Liver (tissue), 8 donors: ENCODE measurements at regions not wholly inside any gene's neighbourhood (a gene's known extent, or its start where the extent isn't known, plus 50 kb on each side); places are given as distances from the start of the nearest gene placed in this dataset.
A peak's percentile ranks its signal among the peaks of the same experiment; 100 is the strongest.

Experiments
- DNase-seq: peaks from one replicate; pipeline ENCODE4 v3.0.0-alpha.2; 2017; ENCODE audit warnings: low spot score
- H3K27ac ChIP-seq, 2 donors: one replicate each; pipeline ENCODE4 v1.7.0; 2013; ENCODE audit warnings: inconsistent platforms in 2 of 2, low read length in 2 of 2, control low read depth in 1 of 2, low read depth in 1 of 2, mild to moderate bottlenecking in 1 of 2
- H3K27me3 ChIP-seq, 4 donors: one replicate each; pipeline versions ENCODE4 v1.6.1 to v1.7.0; 2013; ENCODE audit warnings: low read length in 3 of 4, inconsistent platforms in 1 of 4, mild to moderate bottlenecking in 1 of 4, moderate library complexity in 1 of 4; ENCODE audit not compliant: control insufficient read depth in 4 of 4, insufficient read depth in 4 of 4
- H3K36me3 ChIP-seq, 4 donors: one replicate each; pipeline versions ENCODE4 v1.6.1 to v1.7.0; 2013; ENCODE audit warnings: low read length in 3 of 4, mild to moderate bottlenecking in 3 of 4, low read depth in 1 of 4, moderate library complexity in 1 of 4; ENCODE audit not compliant: control insufficient read depth in 4 of 4, insufficient read depth in 3 of 4
- H3K4me1 ChIP-seq, 4 donors: one replicate each; pipeline versions ENCODE4 v1.6.1 to v1.7.0; 2013; ENCODE audit warnings: low read length in 3 of 4, mild to moderate bottlenecking in 3 of 4, moderate library complexity in 1 of 4; ENCODE audit not compliant: control insufficient read depth in 4 of 4, insufficient read depth in 4 of 4
- H3K4me3 ChIP-seq, 3 donors: one replicate each; pipeline versions ENCODE4 v1.6.1 to v1.7.0; 2013; ENCODE audit warnings: low read length in 3 of 3, control low read depth in 1 of 3, low read depth in 1 of 3, mild to moderate bottlenecking in 1 of 3
- H3K9ac ChIP-seq, 2 donors: one replicate each; pipeline ENCODE4 v1.7.0; 2013; ENCODE audit warnings: low read length in 2 of 2, mild to moderate bottlenecking in 2 of 2, moderate library complexity in 2 of 2, control low read depth in 1 of 2, low read depth in 1 of 2
- H3K9me3 ChIP-seq, 4 donors: one replicate each; pipeline versions ENCODE4 v1.6.1 to v1.7.0; 2013; ENCODE audit warnings: low read length in 3 of 4; ENCODE audit not compliant: control insufficient read depth in 4 of 4
- ATF3 ChIP-seq: IDR thresholded peaks from 2 replicates; pipeline ENCODE4 v1.6.1; 2016; ENCODE audit warnings: antibody characterized with exemption
- CTCF ChIP-seq: fragments of 150-350 bp; IDR thresholded peaks from 2 replicates; pipeline ENCODE4 v1.5.1; 2017; ENCODE audit warnings: improper control_type of control experiment, low read depth, low read length; ENCODE audit not compliant: missing input control
- EGR1 ChIP-seq, 2 donors: IDR thresholded peaks; 2 replicates each; pipeline ENCODE4 v1.6.1; 2016 to 2018; ENCODE audit warnings: antibody characterized with exemption in 2 of 2, low read depth in 2 of 2
- FOXA1 ChIP-seq: IDR thresholded peaks from 2 replicates; pipeline ENCODE4 v1.6.1; 2016; ENCODE audit warnings: antibody characterized with exemption
- FOXA2 ChIP-seq: IDR thresholded peaks from 2 replicates; pipeline ENCODE4 v1.6.1; 2016; ENCODE audit warnings: antibody characterized with exemption
- GABPA ChIP-seq, 2 donors: IDR thresholded peaks in 1 of 2; conservative IDR thresholded peaks in 1 of 2; 2 replicates each; pipeline ENCODE4 v1.6.1; 2016; ENCODE audit warnings: antibody characterized with exemption in 2 of 2, mild to moderate bottlenecking in 1 of 2, moderate library complexity in 1 of 2
- HNF4A ChIP-seq, 2 donors: conservative IDR thresholded peaks; 2 replicates each; pipeline ENCODE4 v1.6.1; 2016; ENCODE audit warnings: antibody characterized with exemption in 2 of 2, mild to moderate bottlenecking in 2 of 2
- HNF4G ChIP-seq: IDR thresholded peaks from 2 replicates; pipeline ENCODE4 v1.6.1; 2016; ENCODE audit warnings: antibody characterized with exemption
- JUND ChIP-seq, 2 donors: IDR thresholded peaks; 2 replicates each; pipeline ENCODE4 v1.6.1; 2016; ENCODE audit warnings: antibody characterized with exemption in 2 of 2
- NR2F2 ChIP-seq: IDR thresholded peaks from 2 replicates; pipeline ENCODE4 v1.6.1; 2016; ENCODE audit warnings: antibody characterized with exemption
- RAD21 ChIP-seq, 2 donors: IDR thresholded peaks; 2 replicates each; pipeline ENCODE4 v1.6.1; 2016; ENCODE audit warnings: antibody characterized with exemption in 2 of 2, mild to moderate bottlenecking in 2 of 2
- RXRA ChIP-seq, 2 donors: IDR thresholded peaks; 2 replicates each; pipeline ENCODE4 v1.6.1; 2017 to 2018; ENCODE audit warnings: antibody characterized with exemption in 2 of 2, mild to moderate bottlenecking in 1 of 2
- SP1 ChIP-seq: IDR thresholded peaks from 2 replicates; pipeline ENCODE4 v1.6.1; 2018; ENCODE audit warnings: antibody characterized with exemption, mild to moderate bottlenecking
- TAF1 ChIP-seq: conservative IDR thresholded peaks from 2 replicates; pipeline ENCODE4 v1.6.1; 2016; ENCODE audit warnings: antibody characterized with exemption, mild to moderate bottlenecking
- YY1 ChIP-seq: IDR thresholded peaks from 2 replicates; pipeline ENCODE4 v1.6.1; 2016; ENCODE audit warnings: antibody characterized with exemption, mild to moderate bottlenecking
- WGBS: extraction: QIAGEN DNeasy Blood & Tissue Kit; methylation state at CpG from one replicate; pipeline ENCODE4 v1.1.7; 2013; 5-methylcytosine and 5-hydroxymethylcytosine counted together
- TF ChIP-seq, protein P1 (sequence below): IDR thresholded peaks from 2 replicates; pipeline ENCODE4 v1.6.1; 2016; ENCODE audit warnings: antibody characterized with exemption, mild to moderate bottlenecking
- TF ChIP-seq, protein P2 (sequence below): IDR thresholded peaks from 2 replicates; pipeline ENCODE4 v1.6.1; 2016; ENCODE audit warnings: antibody characterized with exemption
- TF ChIP-seq, protein P3 (sequence below): IDR thresholded peaks from 2 replicates; pipeline ENCODE4 v1.6.1; 2016; ENCODE audit warnings: antibody characterized with exemption
- donor health status: healthy.
- donor health status: healthy.
- donor health status: healthy.
- donor health status: healthy.
- donor health status: healthy.

GRCh38 chr11:127330044-127330443 lies 329.5 kb upstream of the KIRREL3 start (continued):
- TF ChIP-seq, protein P1, sequence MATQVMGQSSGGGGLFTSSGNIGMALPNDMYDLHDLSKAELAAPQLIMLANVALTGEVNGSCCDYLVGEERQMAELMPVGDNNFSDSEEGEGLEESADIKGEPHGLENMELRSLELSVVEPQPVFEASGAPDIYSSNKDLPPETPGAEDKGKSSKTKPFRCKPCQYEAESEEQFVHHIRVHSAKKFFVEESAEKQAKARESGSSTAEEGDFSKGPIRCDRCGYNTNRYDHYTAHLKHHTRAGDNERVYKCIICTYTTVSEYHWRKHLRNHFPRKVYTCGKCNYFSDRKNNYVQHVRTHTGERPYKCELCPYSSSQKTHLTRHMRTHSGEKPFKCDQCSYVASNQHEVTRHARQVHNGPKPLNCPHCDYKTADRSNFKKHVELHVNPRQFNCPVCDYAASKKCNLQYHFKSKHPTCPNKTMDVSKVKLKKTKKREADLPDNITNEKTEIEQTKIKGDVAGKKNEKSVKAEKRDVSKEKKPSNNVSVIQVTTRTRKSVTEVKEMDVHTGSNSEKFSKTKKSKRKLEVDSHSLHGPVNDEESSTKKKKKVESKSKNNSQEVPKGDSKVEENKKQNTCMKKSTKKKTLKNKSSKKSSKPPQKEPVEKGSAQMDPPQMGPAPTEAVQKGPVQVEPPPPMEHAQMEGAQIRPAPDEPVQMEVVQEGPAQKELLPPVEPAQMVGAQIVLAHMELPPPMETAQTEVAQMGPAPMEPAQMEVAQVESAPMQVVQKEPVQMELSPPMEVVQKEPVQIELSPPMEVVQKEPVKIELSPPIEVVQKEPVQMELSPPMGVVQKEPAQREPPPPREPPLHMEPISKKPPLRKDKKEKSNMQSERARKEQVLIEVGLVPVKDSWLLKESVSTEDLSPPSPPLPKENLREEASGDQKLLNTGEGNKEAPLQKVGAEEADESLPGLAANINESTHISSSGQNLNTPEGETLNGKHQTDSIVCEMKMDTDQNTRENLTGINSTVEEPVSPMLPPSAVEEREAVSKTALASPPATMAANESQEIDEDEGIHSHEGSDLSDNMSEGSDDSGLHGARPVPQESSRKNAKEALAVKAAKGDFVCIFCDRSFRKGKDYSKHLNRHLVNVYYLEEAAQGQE, result no peak
- TF ChIP-seq TAF1 (no peak), FOXA1 (no peak), HNF4A (conservative IDR thresholded peaks at IDR 0.05) (no peak)

DNA sequence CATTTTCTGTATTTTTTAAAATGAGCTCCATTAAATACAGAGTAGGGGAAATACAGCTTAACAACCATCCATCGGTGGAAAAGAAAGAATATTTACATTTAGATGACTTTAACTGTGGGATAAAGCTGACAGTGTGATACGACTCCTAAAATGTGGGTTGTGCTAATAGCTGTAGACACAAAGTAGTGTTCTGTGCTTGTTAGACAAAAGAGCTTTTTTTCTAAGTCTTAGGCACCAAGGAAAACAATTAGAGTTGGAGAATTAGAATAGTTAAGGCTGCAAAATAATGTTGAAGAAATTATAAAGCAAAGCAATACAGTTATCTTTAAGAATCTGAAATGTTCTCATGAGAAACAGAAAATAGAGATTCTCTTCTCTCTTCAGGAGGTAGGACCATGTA lies 307.7 kb upstream of the KIRREL3 start:
- Histone ChIP-seq H3K36me3 (no peaks in the 10 kb centered on the region), H3K27me3 (no peaks in the 10 kb centered on the region), H3K4me1 (peaks cover 0 to 1% (median 0%) of the 10 kb centered on the region in 4 donors), H3K9ac (no peak overlapping the region), H3K9me3 (no peaks in the 10 kb centered on the region), H3K4me3 (no peak overlapping the region), H3K27ac (no peak overlapping the region)
- DNase-seq, result no peak
- no peak for TF ChIP-seq TAF1
- WGBS, result 76% methylated on average over 2 of the region's 2 CpGs

DNA sequence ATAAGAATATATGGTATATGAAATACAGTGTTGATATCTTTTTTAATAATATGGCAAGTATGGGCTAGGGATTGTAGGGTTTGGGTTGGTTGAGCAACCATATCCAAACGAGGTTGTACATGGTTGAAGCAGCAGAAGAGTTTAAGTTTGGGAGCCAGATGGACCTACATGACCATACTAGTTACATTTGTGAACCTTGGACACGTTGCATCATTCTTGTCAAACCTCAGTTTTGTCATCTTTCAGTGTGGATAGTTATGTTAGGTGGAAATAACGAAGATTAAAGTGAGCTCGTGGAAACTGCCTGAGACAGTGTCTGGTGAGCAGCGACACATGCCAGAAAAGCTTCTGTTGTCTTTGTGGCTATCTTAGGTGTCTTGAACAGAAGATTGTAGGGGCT lies 307.1 kb upstream of the KIRREL3 start:
- WGBS, result 34% methylated on average over 5 of the region's 5 CpGs

More for the DNA sequence above, 307.1 kb upstream of the KIRREL3 start:
- Histone ChIP-seq H3K9me3 (no peaks in the 10 kb centered on the region), H3K9ac (no peak overlapping the region), H3K27me3 (no peaks in the 10 kb centered on the region), H3K4me1 (peaks cover 0 to 1% (median 0%) of the 10 kb centered on the region in 4 donors), H3K27ac (no peak overlapping the region), H3K36me3 (no peaks in the 10 kb centered on the region), H3K4me3 (no peak overlapping the region)
- TF ChIP-seq EGR1 (IDR thresholded peaks at IDR 0.05; ENCODE audit: low read depth in 2 of 2) (no peak), ATF3 (no peak), SP1 (no peak), TAF1 (no peak), FOXA2 (no peak), NR2F2 (no peak), RXRA (IDR thresholded peaks at IDR 0.05) (peak in 1 of 2 donors; percentile 55), FOXA1 (no peak), JUND (IDR thresholded peaks at IDR 0.05) (no peak), HNF4G (no peak), HNF4A (conservative IDR thresholded peaks at IDR 0.05) (peak; percentile 57 to 83), YY1 (peak; percentile 30), GABPA (IDR thresholded peaks at IDR 0.05 in 1 of 2, conservative IDR thresholded peaks at IDR 0.05 in 1 of 2) (no peak), RAD21 (IDR thresholded peaks at IDR 0.05) (peak in 1 of 2 donors; percentile 15), CTCF (no peak)
- TF ChIP-seq, protein P2, sequence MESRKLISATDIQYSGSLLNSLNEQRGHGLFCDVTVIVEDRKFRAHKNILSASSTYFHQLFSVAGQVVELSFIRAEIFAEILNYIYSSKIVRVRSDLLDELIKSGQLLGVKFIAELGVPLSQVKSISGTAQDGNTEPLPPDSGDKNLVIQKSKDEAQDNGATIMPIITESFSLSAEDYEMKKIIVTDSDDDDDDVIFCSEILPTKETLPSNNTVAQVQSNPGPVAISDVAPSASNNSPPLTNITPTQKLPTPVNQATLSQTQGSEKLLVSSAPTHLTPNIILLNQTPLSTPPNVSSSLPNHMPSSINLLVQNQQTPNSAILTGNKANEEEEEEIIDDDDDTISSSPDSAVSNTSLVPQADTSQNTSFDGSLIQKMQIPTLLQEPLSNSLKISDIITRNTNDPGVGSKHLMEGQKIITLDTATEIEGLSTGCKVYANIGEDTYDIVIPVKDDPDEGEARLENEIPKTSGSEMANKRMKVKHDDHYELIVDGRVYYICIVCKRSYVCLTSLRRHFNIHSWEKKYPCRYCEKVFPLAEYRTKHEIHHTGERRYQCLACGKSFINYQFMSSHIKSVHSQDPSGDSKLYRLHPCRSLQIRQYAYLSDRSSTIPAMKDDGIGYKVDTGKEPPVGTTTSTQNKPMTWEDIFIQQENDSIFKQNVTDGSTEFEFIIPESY, result no peak
- TF ChIP-seq, protein P1, result no peak
- TF ChIP-seq, protein P3, sequence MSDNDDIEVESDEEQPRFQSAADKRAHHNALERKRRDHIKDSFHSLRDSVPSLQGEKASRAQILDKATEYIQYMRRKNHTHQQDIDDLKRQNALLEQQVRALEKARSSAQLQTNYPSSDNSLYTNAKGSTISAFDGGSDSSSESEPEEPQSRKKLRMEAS, result no peak
- no peak for DNase-seq
